ELR (cell line): ENCODE measurements at regions not wholly inside any gene's neighbourhood (a gene's known extent, or its start where the extent isn't known, plus 50 kb on each side); places are given as distances from the start of the nearest gene placed in this dataset.
A peak's percentile ranks its signal among the peaks of the same experiment; 100 is the strongest.

Source experiments
- DNase-seq: peaks from one replicate; pipeline ENCODE4 v3.0.0-alpha.2; 2015; ENCODE audit warnings: low read depth

DNA sequence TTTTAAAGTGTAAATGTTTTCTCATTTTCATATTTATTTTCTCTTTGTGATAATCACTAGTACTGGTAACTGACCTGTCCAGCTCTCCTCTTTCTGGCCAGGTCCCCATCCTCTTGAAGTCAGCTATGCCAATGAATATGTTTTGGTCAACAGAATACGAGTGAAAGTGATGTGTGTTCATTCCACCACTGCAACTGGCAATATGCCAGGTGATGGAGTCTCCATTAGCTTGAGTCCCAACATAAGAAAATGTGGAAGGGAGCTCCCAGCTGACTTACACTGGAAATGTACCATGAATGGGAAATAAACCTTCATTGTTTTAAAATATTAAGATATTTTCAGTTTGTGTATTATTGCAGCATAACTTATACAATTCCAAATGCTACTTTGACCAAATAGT is 75.8 kb downstream of the CCDC34 start:
- DNase-seq: no peak

GRCh38 chr11:27285761-27286160 is 77.3 kb downstream of the CCDC34 start:
- peak; percentile 9 for DNase-seq

- peak; percentile 4 for DNase-seq
These were observed 80.2 kb downstream of the CCDC34 start for GRCh38 chr11:27282806-27283205.

- DNase-seq: peak; percentile 64
These were observed 81.0 kb downstream of the CCDC34 start for GRCh38 chr11:27281740-27282590.

DNA sequence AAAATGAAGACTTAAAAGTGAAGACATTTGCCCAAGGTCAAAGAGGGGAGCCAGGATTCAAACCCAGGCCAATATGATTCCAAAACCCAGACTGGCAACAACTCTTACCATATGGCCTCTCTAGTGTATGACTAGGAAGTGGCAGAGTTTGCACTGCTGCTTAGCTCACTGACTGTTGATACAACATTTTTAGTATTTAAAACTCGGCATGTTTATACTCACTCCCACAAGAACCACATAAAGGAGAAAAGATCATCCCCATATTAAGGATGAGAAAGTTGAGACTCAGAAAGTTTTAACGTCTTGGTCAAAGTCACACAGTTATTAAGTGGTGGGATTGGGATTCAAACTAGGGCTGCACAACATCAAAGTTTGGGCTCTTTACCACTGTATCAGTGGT is 81.7 kb downstream of the CCDC34 start:
- DNase-seq: no peak

- no peak for DNase-seq
These were observed 82.9 kb downstream of the CCDC34 start for GRCh38 chr11:27280140-27280539.

- no peak for DNase-seq
These were observed 83.6 kb downstream of the CCDC34 start for GRCh38 chr11:27279460-27279859.

GRCh38 chr11:27277843-27278242 is 85.2 kb downstream of the CCDC34 start:
- no peak for DNase-seq

DNA sequence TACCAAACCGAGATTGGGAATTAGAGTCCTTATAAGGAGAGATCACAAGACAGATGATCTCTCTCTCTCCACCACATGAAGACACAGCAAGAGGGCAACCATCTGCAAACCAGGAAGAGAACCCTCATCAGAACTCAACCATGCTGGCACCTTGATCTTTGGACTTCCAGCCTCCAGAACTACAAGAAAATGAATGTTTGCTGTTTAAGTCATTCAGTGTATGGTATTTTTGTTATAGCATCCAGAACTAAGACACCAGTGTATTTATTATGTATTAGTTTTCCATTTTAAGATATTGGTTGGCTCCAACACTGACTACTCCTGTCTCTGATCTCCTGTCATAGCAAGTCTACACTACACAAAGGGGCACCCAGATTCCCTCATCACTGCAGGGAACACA is 86.9 kb downstream of the CCDC34 start:
- DNase-seq: no peak

- DNase-seq: no peak
These were observed 88.1 kb downstream of the CCDC34 start for GRCh38 chr11:27274854-27275395.

GRCh38 chr11:27266125-27266524 is 96.9 kb downstream of the CCDC34 start:
- DNase-seq: no peak

DNA sequence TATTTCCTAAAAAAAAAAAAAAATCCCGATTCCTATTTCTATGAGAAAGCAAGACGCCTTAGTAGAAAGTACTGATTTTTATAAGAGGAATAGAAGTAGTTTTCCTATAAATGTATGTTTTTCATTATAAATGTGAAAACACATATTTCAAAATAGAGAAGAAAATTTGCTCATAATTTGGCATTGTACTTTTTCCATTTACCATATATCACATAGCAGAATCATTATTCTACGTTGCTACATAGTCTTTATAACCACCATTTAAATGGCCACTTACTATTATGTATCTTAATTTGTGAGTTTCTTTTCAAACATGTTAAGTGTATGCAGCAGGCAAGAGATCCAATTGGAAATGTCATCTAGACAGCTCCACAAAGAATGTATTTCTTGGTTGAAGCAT is 99.0 kb downstream of the CCDC34 start:
- no peak for DNase-seq

GRCh38 chr11:27263046-27263445 is 100.0 kb downstream of the CCDC34 start:
- no peak for DNase-seq

DNA sequence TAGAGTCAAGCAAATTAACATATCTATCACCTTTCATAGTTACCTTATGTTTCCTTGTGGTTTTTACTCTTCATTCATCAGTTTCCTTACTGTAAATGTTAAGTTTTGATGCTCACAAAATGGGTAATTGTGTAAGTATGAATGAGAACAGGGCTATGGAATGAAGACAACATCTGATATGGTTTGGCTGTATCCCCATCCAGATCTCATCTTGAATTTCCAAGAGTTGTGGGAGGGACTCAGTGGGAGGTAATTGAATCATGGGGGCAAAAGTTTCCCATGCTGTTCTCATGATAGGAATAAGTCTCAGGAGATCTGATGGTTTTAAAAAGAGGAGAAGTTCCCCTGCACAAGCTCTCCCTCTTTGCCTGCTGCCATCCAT is 107.6 kb downstream of the CCDC34 start:
- no peak for DNase-seq

DNA sequence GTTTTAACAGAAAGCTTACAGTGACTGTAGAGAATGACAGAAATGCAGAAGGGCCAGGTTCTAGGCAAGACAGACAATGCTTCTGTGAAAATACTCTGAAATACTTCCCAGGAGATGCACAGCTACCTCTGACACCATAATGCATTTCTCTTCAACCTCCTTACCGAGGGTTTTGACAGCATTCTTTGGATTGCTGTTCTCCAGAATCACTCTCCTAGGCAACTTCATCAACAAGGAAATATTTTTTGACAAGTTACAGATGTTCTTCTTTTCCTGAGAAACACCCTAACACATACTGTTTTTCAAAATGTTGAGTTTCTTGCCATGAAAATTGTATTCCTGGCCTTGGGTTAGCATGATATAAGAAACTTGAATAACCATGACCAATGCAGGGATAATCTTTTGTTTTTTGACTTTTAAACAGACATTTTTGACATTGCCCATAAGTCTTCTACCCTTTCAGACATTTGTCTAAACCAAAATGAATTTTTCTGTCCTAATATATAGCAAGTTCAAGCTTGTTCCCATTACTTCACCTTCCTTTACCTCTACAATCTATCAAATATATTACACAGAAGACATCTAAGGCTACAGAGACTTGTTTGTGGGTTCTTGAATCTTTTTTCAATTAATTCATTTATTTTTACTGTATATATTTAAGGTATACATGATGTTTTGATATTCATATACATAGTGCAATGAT is 108.1 kb downstream of the CCDC34 start:
- DNase-seq: no peak

DNA sequence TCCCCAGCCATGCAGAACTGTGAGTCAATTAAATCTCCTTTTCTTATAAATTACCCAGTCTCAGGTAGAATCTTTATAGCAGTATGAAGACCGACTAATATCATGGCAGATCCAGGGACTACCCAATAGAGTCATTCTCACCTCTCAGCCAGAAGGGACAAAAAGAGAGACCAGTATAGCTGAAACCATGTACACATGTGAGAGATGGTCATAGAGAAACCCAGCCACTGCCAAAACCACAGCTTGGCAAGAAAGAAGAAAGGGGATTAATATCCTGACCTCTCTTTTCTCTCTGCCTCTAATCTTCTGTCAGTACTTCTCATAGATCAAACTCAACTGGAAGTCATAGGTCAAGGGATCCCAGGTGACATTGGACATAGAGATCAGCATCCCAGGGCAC is 109.8 kb downstream of the CCDC34 start:
- DNase-seq: no peak

DNA sequence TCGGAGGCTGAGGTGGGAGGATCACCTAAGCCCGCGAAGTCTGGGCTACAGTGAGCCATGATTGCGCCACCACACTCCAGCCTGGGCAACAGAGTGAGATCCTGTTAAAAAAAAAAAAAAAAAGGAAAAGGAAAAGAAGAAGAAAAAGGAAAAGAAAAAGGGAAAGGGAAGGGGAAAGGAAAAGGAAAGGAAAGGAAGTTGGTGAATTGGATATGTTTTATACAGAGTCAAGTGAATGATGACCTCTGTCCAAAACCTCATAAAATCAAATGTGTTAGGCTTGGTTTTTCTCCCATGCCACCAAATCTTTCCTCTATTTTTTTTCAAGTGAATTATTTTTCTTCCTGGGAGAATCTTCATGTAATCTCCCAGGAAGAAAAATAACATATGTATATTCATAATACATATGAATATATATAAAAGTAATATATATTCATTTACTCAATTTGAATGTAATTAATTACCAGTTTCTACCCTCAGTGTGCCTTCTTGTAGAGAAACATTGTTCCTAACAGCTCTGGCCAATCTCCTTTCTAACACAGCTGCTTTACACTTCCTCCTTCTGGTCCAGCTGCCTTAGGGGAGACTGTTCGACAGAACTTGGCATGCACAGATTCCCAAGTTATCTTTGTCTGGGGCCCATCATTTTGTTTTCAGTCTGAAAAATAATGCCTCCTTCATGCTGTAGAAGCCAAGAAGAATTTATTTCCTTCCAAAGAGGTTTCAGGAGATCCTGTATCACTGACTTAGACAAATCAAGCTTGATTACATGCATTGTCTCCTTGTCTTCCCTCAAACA is 111.9 kb downstream of the CCDC34 start:
- no peak for DNase-seq

DNA sequence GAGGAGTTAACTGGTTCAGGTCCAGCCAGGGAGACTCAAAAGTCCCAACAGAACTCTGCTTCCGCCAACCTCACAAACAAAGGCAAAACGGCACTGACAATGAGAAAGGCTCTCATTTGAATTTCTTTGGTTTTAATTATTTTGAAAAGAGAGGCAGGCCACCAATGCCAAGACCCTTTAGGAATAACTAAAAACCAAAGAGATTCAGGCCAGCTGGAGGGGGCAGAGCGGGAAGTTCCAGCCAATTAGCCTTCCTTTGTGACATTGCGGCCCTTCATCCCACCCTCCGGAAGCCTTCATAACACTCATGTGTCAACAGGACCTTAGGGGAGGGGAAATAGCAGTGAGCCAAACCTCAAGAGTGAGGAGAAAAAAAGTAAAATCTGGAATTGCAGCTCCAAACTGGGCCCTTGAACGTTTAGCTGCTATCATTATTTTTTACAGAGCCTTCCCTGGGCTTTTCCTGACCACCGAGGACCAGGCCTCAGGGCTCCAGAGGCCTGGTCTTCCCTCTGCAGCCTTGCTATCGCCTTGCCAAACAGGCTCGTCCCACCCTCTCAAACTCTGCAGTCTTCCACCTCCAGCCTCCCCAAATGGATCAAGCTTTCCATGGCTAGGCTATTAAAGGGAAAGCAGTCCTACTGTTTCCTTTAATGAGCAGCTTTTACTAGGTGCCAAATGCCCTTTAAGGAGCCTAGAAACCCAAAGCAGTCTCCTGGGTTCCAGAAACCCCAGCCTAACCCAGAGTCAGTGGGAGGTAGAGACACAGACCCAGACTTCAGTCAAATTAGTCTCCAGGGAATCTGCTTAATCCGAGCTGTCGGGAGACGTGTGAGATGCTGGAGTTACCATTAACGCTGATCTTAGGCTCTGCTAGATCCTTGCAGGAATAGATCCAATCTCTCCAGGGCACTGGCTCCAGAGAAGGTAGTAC is 114.2 kb downstream of the CCDC34 start:
- DNase-seq: no peak

GRCh38 chr11:27247660-27248059 is 115.4 kb downstream of the CCDC34 start:
- no peak for DNase-seq

- DNase-seq: no peak
These were observed 116.1 kb downstream of the CCDC34 start for GRCh38 chr11:27246925-27247324.

- DNase-seq: no peak
These were observed 118.1 kb downstream of the CCDC34 start for GRCh38 chr11:27244900-27245299.
